Neuronal stem cell (in vitro differentiated cells): ENCODE measurements at regions not wholly inside any gene's neighbourhood (a gene's known extent, or its start where the extent isn't known, plus 50 kb on each side); places are given as distances from the start of the nearest gene placed in this dataset.

ENCODE experiments used
- DNase-seq: peaks from one replicate; pipeline ENCODE4 v3.0.0-alpha.2; 2013; ENCODE audit warnings: low spot score
- H2AFZ ChIP-seq: one replicate; pipeline ENCODE4 v1.6.1; 2013; ENCODE audit warnings: mild to moderate bottlenecking, low read length, inconsistent platforms
- H2AK5ac ChIP-seq: 2 replicates; pipeline ENCODE4 v1.6.1; 2013; ENCODE audit warnings: low read depth, mild to moderate bottlenecking, inconsistent platforms, low read length, moderate library complexity, mixed read lengths
- H2BK120ac ChIP-seq: 2 replicates; pipeline ENCODE4 v1.6.1; 2013; ENCODE audit warnings: low read depth, mild to moderate bottlenecking, inconsistent platforms, low read length, moderate library complexity, mixed read lengths
- H2BK12ac ChIP-seq: one replicate; pipeline ENCODE4 v1.6.1; 2013; ENCODE audit warnings: low read length, inconsistent platforms
- H2BK15ac ChIP-seq: 2 replicates; pipeline ENCODE4 v1.6.1; 2013; ENCODE audit warnings: mild to moderate bottlenecking, low read length, inconsistent platforms, mixed read lengths
- H2BK5ac ChIP-seq: one replicate; pipeline ENCODE4 v1.6.1; 2013; ENCODE audit warnings: inconsistent platforms, mild to moderate bottlenecking, low read length, moderate library complexity
- H3K14ac ChIP-seq: one replicate; pipeline ENCODE4 v1.6.1; 2013; ENCODE audit warnings: low read length, inconsistent platforms
- H3K18ac ChIP-seq: 2 replicates; pipeline ENCODE4 v1.6.1; 2013; ENCODE audit warnings: low read length, inconsistent platforms
- H3K23ac ChIP-seq: 2 replicates; pipeline ENCODE4 v1.6.1; 2013; ENCODE audit warnings: low read depth, mild to moderate bottlenecking, mixed read lengths, low read length, inconsistent platforms; ENCODE audit not compliant: poor library complexity
- H3K27ac ChIP-seq: replicated peaks from 3 replicates; pipeline ENCODE4 v1.5.1; 2013; ENCODE audit warnings: low read length, inconsistent platforms
- H3K27me3 ChIP-seq, 3 experiments: 2 replicates each; pipeline ENCODE4 v1.6.1; 2013; ENCODE audit warnings: low read length in 3 of 3, mild to moderate bottlenecking in 2 of 3, inconsistent platforms in 1 of 3, low read depth in 1 of 3, mixed read lengths in 1 of 3, moderate library complexity in 1 of 3; ENCODE audit not compliant: control insufficient read depth in 3 of 3, insufficient read depth in 3 of 3
- H3K36me3 ChIP-seq, 2 donors: replicated peaks in 1 of 2; 2 replicates each; pipeline ENCODE4 v1.6.1; 2013; ENCODE audit warnings: low read length in 2 of 2; ENCODE audit not compliant: control insufficient read depth in 2 of 2, insufficient read depth in 2 of 2
- H3K4ac ChIP-seq: 2 replicates; pipeline ENCODE4 v1.6.1; 2013; ENCODE audit warnings: inconsistent platforms, mild to moderate bottlenecking, low read length, moderate library complexity
- H3K4me1 ChIP-seq, 2 donors: 1 replicate in 1 of 2; 2 replicates in 1 of 2; pipeline ENCODE4 v1.6.1; 2013; ENCODE audit warnings: low read length in 2 of 2, low read depth in 1 of 2; ENCODE audit not compliant: control insufficient read depth in 2 of 2, insufficient read depth in 1 of 2
- H3K4me2 ChIP-seq: one replicate; pipeline ENCODE4 v1.6.1; 2013; ENCODE audit warnings: mild to moderate bottlenecking, low read length, inconsistent platforms; ENCODE audit not compliant: insufficient read depth, poor library complexity, severe bottlenecking
- H3K4me3 ChIP-seq, 2 donors: 2 replicates each; pipeline ENCODE4 v1.5.1; 2013; ENCODE audit warnings: low read length in 2 of 2, mild to moderate bottlenecking in 2 of 2, inconsistent platforms in 1 of 2, moderate library complexity in 1 of 2
- H3K79me1 ChIP-seq: one replicate; pipeline ENCODE4 v1.6.1; 2013; ENCODE audit warnings: low read depth, mild to moderate bottlenecking, inconsistent platforms, low read length, moderate library complexity
- H3K9ac ChIP-seq: one replicate; pipeline ENCODE4 v1.6.1; 2013; ENCODE audit warnings: mild to moderate bottlenecking, low read depth, low read length, inconsistent platforms; ENCODE audit not compliant: poor library complexity
- H3K9me3 ChIP-seq, 2 donors: replicated peaks in 1 of 2; 2 replicates each; pipeline versions ENCODE3 to v1.6.1; 2013; ENCODE audit warnings: low read length in 2 of 2, mild to moderate bottlenecking in 2 of 2, inconsistent platforms in 1 of 2, low read depth in 1 of 2, mixed read lengths in 1 of 2, moderate library complexity in 1 of 2; ENCODE audit not compliant: control insufficient read depth in 2 of 2, insufficient read depth in 1 of 2
- H4K8ac ChIP-seq: one replicate; pipeline ENCODE4 v1.6.1; 2013; ENCODE audit warnings: low read depth, mild to moderate bottlenecking, inconsistent platforms, low read length, moderate library complexity
- H4K91ac ChIP-seq: one replicate; pipeline ENCODE4 v1.6.1; 2013; ENCODE audit warnings: low read length, low read depth, mild to moderate bottlenecking, inconsistent platforms; ENCODE audit not compliant: poor library complexity
- WGBS, 2 donors: extraction: QIAGEN DNeasy Blood & Tissue Kit; methylation state at CpG; one replicate each; pipeline ENCODE4 v1.1.7; 2013; ENCODE audit warnings: missing lambda C conversion rate in 2 of 2, mixed read lengths in 1 of 2; ENCODE audit not compliant: insufficient read length in 2 of 2, insufficient replicate concordance in 1 of 2; ENCODE audit errors: extremely low coverage in 2 of 2; 5-methylcytosine and 5-hydroxymethylcytosine counted together

DNA sequence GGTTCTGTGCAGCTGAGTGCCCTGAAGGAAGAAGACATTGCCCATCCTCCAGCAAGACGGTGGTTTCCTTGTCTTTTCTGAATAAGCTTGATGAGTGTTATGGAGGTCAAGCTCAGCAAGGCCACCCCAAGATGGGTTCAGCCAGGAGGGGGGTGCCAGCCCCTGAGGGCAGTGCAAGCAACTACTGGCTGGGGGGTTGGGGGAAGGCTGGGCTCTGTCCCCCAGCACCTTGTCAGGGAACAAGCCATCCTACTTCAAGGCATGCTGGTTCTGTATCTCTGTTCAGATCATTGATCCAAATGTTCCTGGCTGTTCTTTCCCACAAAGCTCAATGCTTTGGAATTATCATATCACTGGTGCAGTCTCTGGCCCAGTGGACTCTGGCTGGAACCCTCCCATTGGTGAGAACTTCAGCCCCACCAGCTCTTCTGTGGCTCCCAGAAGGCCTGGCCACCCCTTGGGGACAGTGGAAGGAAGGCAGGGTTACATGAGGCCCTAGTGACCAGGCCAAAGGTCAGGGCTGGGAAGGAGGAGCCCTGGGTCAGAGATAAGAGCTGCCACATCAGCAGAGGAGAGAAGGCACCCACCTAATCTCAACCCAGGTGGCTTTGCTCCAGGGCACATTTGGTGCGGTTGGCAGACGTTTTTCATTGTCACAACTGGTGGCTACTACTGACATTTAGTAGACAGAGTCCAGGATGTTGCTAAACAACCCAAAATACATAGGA is 280.2 kb downstream of the IRX2 start:
- Histone ChIP-seq H3K36me3 (no peaks in the 10 kb centered on the region), H3K27ac (no peak overlapping the region), H2BK12ac (no peak overlapping the region), H3K23ac (no peak overlapping the region), H3K27me3 (no peaks in the 10 kb centered on the region), H3K14ac (no peak overlapping the region), H3K4me3 (no peak overlapping the region), H3K18ac (no peak overlapping the region), H2BK5ac (no peak overlapping the region), H3K4ac (no peak overlapping the region), H3K9me3 (peaks cover 0 to 4% of the 10 kb centered on the region in 2 donors), H3K9ac (no peak overlapping the region), H3K79me1 (no peaks in the 10 kb centered on the region), H2AFZ (no peak overlapping the region), H2BK120ac (no peak overlapping the region), H3K4me2 (no peak overlapping the region), H2AK5ac (no peak overlapping the region), H4K8ac (no peak overlapping the region), H4K91ac (no peak overlapping the region), H3K4me1 (no peaks in the 10 kb centered on the region), H2BK15ac (no peak overlapping the region)
- no CpG with 5 or more reads among the region's 3 CpGs for WGBS, 2 donors
- DNase-seq = no peak

DNA sequence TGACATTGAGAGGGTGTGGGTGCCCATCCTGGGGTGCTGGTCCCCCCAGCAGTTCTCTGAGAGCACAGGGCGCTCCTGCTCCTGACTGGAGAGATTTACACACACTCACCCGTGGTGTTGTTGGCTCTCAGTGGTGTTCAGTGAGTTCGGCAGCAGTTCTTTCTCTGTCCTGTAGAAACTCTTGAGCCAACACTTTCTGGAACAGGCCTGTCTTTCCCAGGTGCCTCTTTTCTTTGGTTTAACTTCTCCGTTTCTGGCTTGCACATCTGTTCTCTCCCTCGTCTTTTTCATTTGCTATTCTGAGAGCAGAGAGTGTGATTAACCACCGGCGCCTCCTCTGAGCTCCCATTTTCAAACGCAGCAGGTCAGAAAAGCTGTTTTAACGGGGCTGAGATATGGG is 284.5 kb downstream of the IRX2 start:
- no peak overlapping the region for H2BK120ac ChIP-seq
- H3K79me1 ChIP-seq = no peaks in the 10 kb centered on the region
- H3K27ac ChIP-seq = no peak overlapping the region
- H2AK5ac ChIP-seq = no peak overlapping the region
- no peaks in the 10 kb centered on the region for H3K9me3 ChIP-seq
- no peak overlapping the region for H3K23ac ChIP-seq
- peak overlapping the region; percentile 77 for H2BK5ac ChIP-seq
- H2AFZ ChIP-seq = peak overlapping the region; percentile 3
- no peaks in the 10 kb centered on the region for H3K36me3 ChIP-seq
- no CpG with 5 or more reads among the region's 9 CpGs for WGBS, 2 donors
- DNase-seq = no peak
- no peaks in the 10 kb centered on the region for H3K27me3 ChIP-seq
- H3K4me1 ChIP-seq = peaks cover 2 to 9% of the 10 kb centered on the region in 2 donors
- no peak overlapping the region for H3K4me2 ChIP-seq
- no peak overlapping the region for H3K18ac ChIP-seq
- no peak overlapping the region for H3K4me3 ChIP-seq
- H4K91ac ChIP-seq = peak overlapping the region; percentile 41
- H2BK12ac ChIP-seq = no peak overlapping the region
- H3K14ac ChIP-seq = no peak overlapping the region
- H2BK15ac ChIP-seq = no peak overlapping the region
- H3K9ac ChIP-seq = peak overlapping the region; percentile 26
- no peak overlapping the region for H4K8ac ChIP-seq
- peak overlapping the region; percentile 80 for H3K4ac ChIP-seq

DNA sequence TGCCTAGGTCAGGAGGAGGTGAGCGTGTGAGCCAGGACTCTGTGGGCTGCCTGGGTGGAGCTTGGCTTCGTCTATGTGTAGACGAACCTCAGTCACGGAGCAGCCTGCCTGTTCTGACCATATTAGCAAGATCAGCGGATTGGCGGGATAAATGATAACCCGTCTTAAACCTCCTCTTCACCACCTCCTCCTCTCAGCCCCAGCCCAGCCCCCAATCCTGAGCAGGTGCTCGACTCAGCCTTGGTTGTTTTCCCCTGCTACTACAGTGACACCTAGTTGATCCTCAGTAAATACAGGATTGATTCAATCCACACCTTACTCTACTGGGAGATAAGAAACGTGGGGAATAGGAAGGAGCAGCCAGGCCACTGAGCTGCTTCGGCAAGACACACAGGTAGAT is 286.1 kb downstream of the IRX2 start:
- H3K27ac ChIP-seq = no peak overlapping the region
- no peak overlapping the region for H2BK120ac ChIP-seq
- H2AK5ac ChIP-seq = no peak overlapping the region
- peaks cover 3 to 16% of the 10 kb centered on the region in 2 donors for H3K4me1 ChIP-seq
- H3K14ac ChIP-seq = no peak overlapping the region
- H3K4ac ChIP-seq = no peak overlapping the region
- no peak overlapping the region for H2BK15ac ChIP-seq
- DNase-seq = no peak
- H3K9ac ChIP-seq = no peak overlapping the region
- H3K4me3 ChIP-seq = no peak overlapping the region
- H3K4me2 ChIP-seq = no peak overlapping the region
- H3K27me3 ChIP-seq = no peaks in the 10 kb centered on the region
- H3K18ac ChIP-seq = no peak overlapping the region
- no peak overlapping the region for H2BK5ac ChIP-seq
- no peaks in the 10 kb centered on the region for H3K36me3 ChIP-seq
- WGBS, 2 donors = no CpG with 5 or more reads among the region's 10 CpGs
- H3K23ac ChIP-seq = no peak overlapping the region
- H4K91ac ChIP-seq = no peak overlapping the region
- no peak overlapping the region for H4K8ac ChIP-seq
- H3K9me3 ChIP-seq = no peaks in the 10 kb centered on the region
- peak overlapping the region; percentile 36 for H2BK12ac ChIP-seq
- no peaks in the 10 kb centered on the region for H3K79me1 ChIP-seq
- H2AFZ ChIP-seq = no peak overlapping the region

DNA sequence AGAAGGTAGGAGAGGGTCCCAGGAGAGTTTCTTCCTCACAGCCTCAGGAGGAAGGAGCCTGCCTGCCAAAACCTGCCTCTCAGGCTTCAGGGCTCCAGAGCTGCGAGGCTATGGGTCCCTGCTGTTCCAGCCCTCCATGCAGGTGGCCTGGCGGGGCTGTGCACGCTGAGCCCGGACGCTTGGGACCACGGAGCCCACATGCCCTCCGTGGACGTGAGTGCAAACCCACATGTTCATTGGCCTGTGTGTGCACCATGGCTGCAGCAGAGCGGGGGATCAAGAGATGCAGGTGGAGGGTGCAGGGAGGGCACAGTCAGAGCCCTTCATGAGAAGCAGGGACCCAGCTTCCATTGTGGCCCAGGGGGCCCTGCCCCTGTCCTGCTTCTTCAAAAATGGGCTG is 287.3 kb downstream of the IRX2 start:
- Histone ChIP-seq H3K36me3 (no peaks in the 10 kb centered on the region), H3K4ac (no peak overlapping the region), H2AK5ac (no peak overlapping the region), H3K4me1 (peaks cover 3 to 16% of the 10 kb centered on the region in 2 donors), H3K27me3 (no peaks in the 10 kb centered on the region), H2BK12ac (no peak overlapping the region), H3K27ac (no peak overlapping the region), H2AFZ (peak overlapping the region; percentile 21), H4K91ac (no peak overlapping the region), H3K9ac (no peak overlapping the region), H3K23ac (no peak overlapping the region), H3K4me2 (no peak overlapping the region), H4K8ac (no peak overlapping the region), H3K4me3 (no peak overlapping the region), H3K9me3 (no peaks in the 10 kb centered on the region), H2BK15ac (no peak overlapping the region), H3K14ac (no peak overlapping the region), H2BK120ac (no peak overlapping the region), H2BK5ac (no peak overlapping the region), H3K79me1 (no peaks in the 10 kb centered on the region), H3K18ac (no peak overlapping the region)
- no peak for DNase-seq
- WGBS, 2 donors = no CpG with 5 or more reads among the region's 9 CpGs
